ENCODE measurements at regions not wholly inside any gene's neighbourhood (a gene's known extent, or its start where the extent isn't known, plus 50 kb on each side); places are given as distances from the start of the nearest gene placed in this dataset.

GRCh38 chr3:68006646-68007045, 352.2 kb upstream of the SUCLG2 start:
- H3K9ac ChIP-seq (ENCODE audit: insufficient read depth, low read length, poor library complexity, severe bottlenecking), result no peak overlapping the region
- no peak overlapping the region for H3K27ac Mint-ChIP-seq
- TF ChIP-seq CTCF (IDR thresholded peaks at IDR 0.05), result no peak
- intact Hi-C loops (cut with micrococcal nuclease), result no loop called here
- H3K9me3 ChIP-seq (replicated peaks in 1 of 2; ENCODE audit: control insufficient read depth in 1 of 2, insufficient read depth in 1 of 2, low read length in 2 of 2), result peaks cover 0 to 2% of the 10 kb centered on the region in 2 donors
- H3K79me2 ChIP-seq (ENCODE audit: insufficient read depth, low read length), result no peaks in the 10 kb centered on the region
- H2AFZ ChIP-seq (ENCODE audit: insufficient read depth, low read depth, low read length, poor library complexity, severe bottlenecking), result no peak overlapping the region
- H4K20me1 ChIP-seq (ENCODE audit: insufficient read depth, low read length), result no peaks in the 10 kb centered on the region
- H3K4me3 Mint-ChIP-seq, result no peak overlapping the region
- H3K4me1 ChIP-seq (ENCODE audit: control insufficient read depth in 1 of 2, insufficient read depth in 2 of 2, low read length in 2 of 2), result no peaks in the 10 kb centered on the region
- H3K4me1 Mint-ChIP-seq, result no peaks in the 10 kb centered on the region
- no peak overlapping the region for H3K4me3 ChIP-seq (replicated peaks in 1 of 3; ENCODE audit: low read depth in 2 of 3, low read length in 3 of 3)
- DNase-seq, result no peak
- no peaks in the 10 kb centered on the region for H3K36me3 Mint-ChIP-seq
- H3K27ac ChIP-seq (ENCODE audit: low read depth in 1 of 2, low read length in 2 of 2), result no peak overlapping the region
- no peaks in the 10 kb centered on the region for H3K36me3 ChIP-seq (replicated peaks in 1 of 2; ENCODE audit: control insufficient read depth in 1 of 2, insufficient read depth in 2 of 2, low read length in 2 of 2)
- H3K27me3 ChIP-seq (ENCODE audit: control insufficient read depth in 2 of 2, insufficient read depth in 2 of 2, low read length in 2 of 2), result peaks cover 6 to 20% of the 10 kb centered on the region in 2 donors
- H3K27me3 Mint-ChIP-seq (ENCODE audit: low read depth in 3 of 3), result peaks cover 11 to 18% (median 11%) of the 10 kb centered on the region in 3 donors
- peaks cover 0 to 4% (median 1%) of the 10 kb centered on the region in 7 donors for H3K9me3 Mint-ChIP-seq
- H3K4me2 ChIP-seq (replicated peaks; ENCODE audit: extremely low read depth, low read length, poor library complexity, severe bottlenecking), result no peak overlapping the region

- Histone ChIP-seq H3K27ac (ENCODE audit: low read depth in 1 of 2, low read length in 2 of 2) (no peak overlapping the region), H3K9me3 (replicated peaks in 1 of 2; ENCODE audit: control insufficient read depth in 1 of 2, insufficient read depth in 1 of 2, low read length in 2 of 2) (peaks cover 0 to 3% of the 10 kb centered on the region in 2 donors), H4K20me1 (ENCODE audit: insufficient read depth, low read length) (no peaks in the 10 kb centered on the region), H3K9ac (ENCODE audit: insufficient read depth, low read length, poor library complexity, severe bottlenecking) (no peak overlapping the region), H3K4me2 (replicated peaks; ENCODE audit: extremely low read depth, low read length, poor library complexity, severe bottlenecking) (no peak overlapping the region), H3K79me2 (ENCODE audit: insufficient read depth, low read length) (no peaks in the 10 kb centered on the region), H3K4me1 (ENCODE audit: control insufficient read depth in 1 of 2, insufficient read depth in 2 of 2, low read length in 2 of 2) (no peaks in the 10 kb centered on the region), H3K27me3 (ENCODE audit: control insufficient read depth in 2 of 2, insufficient read depth in 2 of 2, low read length in 2 of 2) (peaks cover 6 to 20% of the 10 kb centered on the region in 2 donors), H3K36me3 (replicated peaks in 1 of 2; ENCODE audit: control insufficient read depth in 1 of 2, insufficient read depth in 2 of 2, low read length in 2 of 2) (no peaks in the 10 kb centered on the region), H2AFZ (ENCODE audit: insufficient read depth, low read depth, low read length, poor library complexity, severe bottlenecking) (no peak overlapping the region), H3K4me3 (replicated peaks in 1 of 3; ENCODE audit: low read depth in 2 of 3, low read length in 3 of 3) (no peak overlapping the region)
- Mint-ChIP-seq H3K36me3 (no peaks in the 10 kb centered on the region), H3K27ac (no peak overlapping the region), H3K4me3 (no peak overlapping the region), H3K4me1 (no peaks in the 10 kb centered on the region), H3K9me3 (peaks cover 0 to 4% (median 2%) of the 10 kb centered on the region in 7 donors), H3K27me3 (ENCODE audit: low read depth in 3 of 3) (peaks cover 11 to 18% (median 11%) of the 10 kb centered on the region in 3 donors)
- intact Hi-C loops (cut with micrococcal nuclease), result no loop called here
- 27% methylated on average over 4 of the region's 7 CpGs for WGBS (ENCODE audit: insufficient coverage)
- no peak for TF ChIP-seq CTCF (IDR thresholded peaks at IDR 0.05)
- no peak for DNase-seq
These were observed 349.7 kb upstream of the SUCLG2 start for GRCh38 chr3:68004091-68004490.
